Aorta (tissue), 5 donors: ENCODE measurements at regions not wholly inside any gene's neighbourhood (a gene's known extent, or its start where the extent isn't known, plus 50 kb on each side); places are given as distances from the start of the nearest gene placed in this dataset.
"Not testable (repeated sequence)": the region's sequence is repeated elsewhere in the genome, so short reads cannot be mapped to it uniquely, and the experiment has no call there.

Experiments
- ATAC-seq: fragments of 200-7000 bp; cut with Tn5 transposase; one replicate; pipeline ENCODE4 v1.9.1; 2022; ENCODE audit warnings: moderate library complexity; ENCODE audit not compliant: low FRiP score
- DNase-seq, 2 donors: peaks; one replicate each; pipeline ENCODE4 v3.0.0-alpha.2; 2020
- H3K27ac ChIP-seq, 2 donors: one replicate each; pipeline ENCODE4 v1.5.1; 2013; ENCODE audit warnings: low read length in 2 of 2, mild to moderate bottlenecking in 2 of 2, moderate library complexity in 2 of 2, control low read depth in 1 of 2, inconsistent platforms in 1 of 2, low read depth in 1 of 2
- H3K27me3 ChIP-seq, 2 donors: one replicate each; pipeline ENCODE4 v1.6.1; 2013; ENCODE audit warnings: control low read depth in 1 of 2, low read length in 1 of 2, mild to moderate bottlenecking in 1 of 2, moderate library complexity in 1 of 2; ENCODE audit not compliant: insufficient read depth in 2 of 2, control insufficient read depth in 1 of 2
- H3K36me3 ChIP-seq, 2 donors: one replicate each; pipeline ENCODE4 v1.6.1; 2013; ENCODE audit warnings: control low read depth in 1 of 2, low read length in 1 of 2, mild to moderate bottlenecking in 1 of 2; ENCODE audit not compliant: insufficient read depth in 2 of 2, control insufficient read depth in 1 of 2
- H3K4me1 ChIP-seq, 2 donors: one replicate each; pipeline ENCODE4 v1.6.1; 2013; ENCODE audit warnings: low read length in 2 of 2, control low read depth in 1 of 2, mild to moderate bottlenecking in 1 of 2, moderate library complexity in 1 of 2; ENCODE audit not compliant: insufficient read depth in 2 of 2, control insufficient read depth in 1 of 2
- H3K4me3 ChIP-seq, 2 donors: one replicate each; pipeline ENCODE4 v1.5.1; 2013; ENCODE audit warnings: low read length in 2 of 2, control low read depth in 1 of 2, mild to moderate bottlenecking in 1 of 2
- H3K9me3 ChIP-seq: one replicate; pipeline ENCODE4 v1.6.1; 2013; ENCODE audit warnings: mild to moderate bottlenecking, low read length; ENCODE audit not compliant: control insufficient read depth
- WGBS, 2 donors: extraction: QIAGEN DNeasy Blood & Tissue Kit; methylation state at CpG; one replicate each; pipeline ENCODE4 v1.1.7; 2013; 5-methylcytosine and 5-hydroxymethylcytosine counted together
- intact Hi-C, 2 donors: fragments of 100-400 bp; cut with DNase I; formaldehyde crosslinking; loops; one replicate each; pipeline versions ENCODE4 v1.14.2 to v1.15.0; 2022
- donor health status: healthy with polysubstance abuse.
- donor health status: Bipolar disorder and iron deficiency.
- donor health status: DM: no; HTN: no; CAD: no.
- donor health status: DM: no; HTN: no; CAD: no.
- donor health status: DM: yes; HTN: yes; CAD: no.

DNA sequence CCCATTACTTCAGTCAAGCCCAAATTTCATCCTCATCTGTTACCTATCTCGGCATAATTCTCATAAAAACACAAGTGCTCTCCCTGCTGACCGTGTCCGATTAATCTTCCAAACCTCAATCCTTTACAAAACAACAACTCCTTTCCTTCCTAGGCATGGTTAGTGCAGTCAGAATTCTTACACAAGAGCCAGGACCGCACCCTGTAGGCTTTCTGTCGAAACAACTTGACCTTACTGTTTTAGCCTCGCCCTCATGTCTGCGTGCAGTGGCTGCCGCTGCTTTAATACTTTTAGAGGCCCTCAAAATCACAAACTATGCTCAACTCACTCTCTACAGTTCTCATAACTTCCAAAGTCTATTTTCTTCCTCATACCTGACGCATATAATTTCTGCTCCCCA lies 214.3 kb downstream of the RHOU start:
- H3K4me3 ChIP-seq, H3K36me3 ChIP-seq, H3K4me1 ChIP-seq, DNase-seq, H3K27ac ChIP-seq, H3K9me3 ChIP-seq, intact Hi-C loops, H3K27me3 ChIP-seq, ATAC-seq: not testable (repeated sequence)
- 88 to 94% methylated on average over 8 to 9 of the region's 9 CpGs for WGBS, 2 donors

DNA sequence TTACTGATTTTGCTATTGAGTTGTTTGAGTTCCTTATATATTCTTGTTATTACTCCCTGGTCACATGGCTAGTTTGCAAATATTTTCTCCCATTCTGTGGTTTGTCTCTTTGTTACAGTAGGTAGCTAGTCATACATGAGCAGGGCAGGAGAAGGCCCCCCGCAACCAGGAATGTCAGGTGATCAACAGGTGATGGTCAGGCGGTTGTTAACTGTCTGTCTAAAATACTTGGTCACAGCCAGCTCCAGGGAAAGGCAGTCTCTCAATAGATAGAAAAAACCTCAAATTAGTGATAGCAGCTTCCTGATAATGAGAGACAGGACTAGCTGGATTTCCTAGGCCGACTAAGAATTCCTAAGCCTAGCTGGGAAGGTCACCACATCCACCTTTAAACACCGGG lies 217.9 kb downstream of the RHOU start:
- intact Hi-C loops, result no loop called here
- H3K36me3 ChIP-seq, result no peaks in the 10 kb centered on the region

DNA sequence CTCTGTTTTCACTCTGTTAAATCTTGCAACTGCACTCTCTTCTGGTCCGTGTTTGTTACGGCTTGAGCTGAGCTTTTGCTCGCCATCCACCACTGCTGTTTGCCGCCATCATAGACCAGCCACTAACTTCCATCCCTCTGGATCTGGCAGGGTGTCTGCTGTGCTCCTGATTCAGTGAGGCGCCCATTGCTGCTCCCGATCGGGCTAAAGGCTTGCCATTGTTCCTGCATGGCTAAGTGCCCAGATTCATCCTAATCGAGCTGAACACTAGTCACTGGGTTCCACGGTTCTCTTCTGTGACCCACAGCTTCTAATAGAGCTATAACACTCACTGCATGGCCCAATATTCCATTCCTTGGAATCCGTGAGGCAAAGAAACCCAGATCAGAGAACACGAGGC lies 218.5 kb downstream of the RHOU start:
- H3K4me1 ChIP-seq, H3K4me3 ChIP-seq, DNase-seq, H3K27me3 ChIP-seq, H3K9me3 ChIP-seq, intact Hi-C loops, H3K36me3 ChIP-seq, H3K27ac ChIP-seq, ATAC-seq: not testable (repeated sequence)
- 93 to 96% methylated on average over 11 of the region's 11 CpGs for WGBS, 2 donors

More for the DNA sequence above, 217.9 kb downstream of the RHOU start:
- H3K4me1 ChIP-seq, result no peaks in the 10 kb centered on the region
- no peaks in the 10 kb centered on the region for H3K27me3 ChIP-seq
- no peak overlapping the region for H3K4me3 ChIP-seq
- DNase-seq (no peak), ATAC-seq (no peak)
- 93 to 99% methylated on average over 4 of the region's 4 CpGs for WGBS, 2 donors
- H3K9me3 ChIP-seq, result no peaks in the 10 kb centered on the region
- no peak overlapping the region for H3K27ac ChIP-seq

DNA sequence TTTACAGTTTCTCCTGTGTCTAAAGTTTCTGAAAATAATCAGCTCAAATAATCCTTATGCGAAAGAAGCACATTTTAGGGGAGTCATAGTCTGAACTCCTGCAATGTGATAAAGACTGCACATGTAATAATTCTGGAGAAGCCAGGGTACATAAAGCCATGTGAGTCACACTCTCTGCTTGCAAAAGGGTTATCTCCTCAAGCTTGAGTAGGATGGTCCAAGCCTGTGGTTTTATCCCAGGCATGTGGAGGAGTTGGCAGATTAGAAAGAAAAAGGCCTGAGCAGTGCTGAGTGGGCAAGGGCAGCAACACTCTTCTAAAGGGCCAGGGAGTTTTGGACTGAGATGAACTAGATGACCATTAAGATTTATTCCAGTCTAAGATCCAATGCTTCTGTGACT lies 220.4 kb downstream of the RHOU start:
- DNase-seq (no peak), ATAC-seq (no peak)
- WGBS, 2 donors, result 87 to 90% methylated on average over 1 of the region's 1 CpG
- Histone ChIP-seq H3K36me3 (no peaks in the 10 kb centered on the region), H3K27me3 (no peaks in the 10 kb centered on the region), H3K4me3 (no peak overlapping the region), H3K4me1 (no peaks in the 10 kb centered on the region), H3K9me3 (no peaks in the 10 kb centered on the region), H3K27ac (no peak overlapping the region)
- intact Hi-C loops, result no loop called here

DNA sequence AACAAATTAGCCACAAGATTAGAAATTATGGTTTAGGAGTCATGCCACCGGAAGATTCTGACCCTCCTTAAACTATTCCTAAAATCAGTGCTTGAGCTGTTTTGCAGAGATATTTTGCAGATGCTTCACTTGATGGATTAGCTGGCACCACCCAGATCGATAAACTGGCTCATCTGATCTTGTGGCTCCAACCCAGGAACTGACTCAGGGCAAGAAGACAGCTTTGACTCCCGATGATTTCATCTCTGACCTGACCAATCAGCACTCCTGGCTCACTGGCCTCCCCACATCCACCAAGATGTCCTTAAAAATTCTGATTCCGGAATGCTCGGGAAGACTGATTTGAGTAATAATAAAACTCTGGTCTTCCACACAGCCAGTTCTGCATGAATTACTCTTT lies 221.6 kb downstream of the RHOU start:
- H3K4me1 ChIP-seq, result no peaks in the 10 kb centered on the region
- ATAC-seq, result no peak
- no peaks in the 10 kb centered on the region for H3K27me3 ChIP-seq
- no peaks in the 10 kb centered on the region for H3K9me3 ChIP-seq
- intact Hi-C loops, result no loop called here
- H3K4me3 ChIP-seq, result no peak overlapping the region
- no peak overlapping the region for H3K27ac ChIP-seq
- H3K36me3 ChIP-seq, result no peaks in the 10 kb centered on the region
- no peak for DNase-seq
- 94 to 97% methylated on average over 5 of the region's 5 CpGs for WGBS, 2 donors

DNA sequence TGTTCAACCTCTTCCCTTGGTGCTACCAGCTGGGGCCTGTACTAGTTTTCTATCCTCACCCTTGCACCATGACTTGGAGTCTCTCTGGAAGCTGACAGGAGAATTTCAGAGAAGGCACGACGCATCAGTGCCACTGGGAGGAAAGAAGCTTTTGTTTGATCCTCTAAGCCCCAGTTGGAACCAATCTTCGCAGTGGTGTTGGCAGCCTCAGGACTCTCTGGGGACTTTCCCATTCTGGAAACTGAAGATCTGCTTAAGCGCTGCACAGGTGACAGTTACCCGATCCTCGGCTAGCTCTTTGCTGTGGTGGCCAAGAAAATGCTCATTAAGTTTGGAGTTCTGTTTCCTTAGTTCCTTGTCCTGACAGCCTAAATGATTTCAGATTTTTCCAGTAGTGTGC lies 222.3 kb downstream of the RHOU start:
- Histone ChIP-seq H3K36me3 (no peaks in the 10 kb centered on the region), H3K4me1 (no peaks in the 10 kb centered on the region), H3K27me3 (no peaks in the 10 kb centered on the region), H3K9me3 (no peaks in the 10 kb centered on the region), H3K27ac (no peak overlapping the region), H3K4me3 (no peak overlapping the region)
- WGBS, 2 donors, result 93 to 95% methylated on average over 6 of the region's 6 CpGs
- DNase-seq, result no peak
- ATAC-seq, result no peak
- intact Hi-C loops, result no loop called here

DNA sequence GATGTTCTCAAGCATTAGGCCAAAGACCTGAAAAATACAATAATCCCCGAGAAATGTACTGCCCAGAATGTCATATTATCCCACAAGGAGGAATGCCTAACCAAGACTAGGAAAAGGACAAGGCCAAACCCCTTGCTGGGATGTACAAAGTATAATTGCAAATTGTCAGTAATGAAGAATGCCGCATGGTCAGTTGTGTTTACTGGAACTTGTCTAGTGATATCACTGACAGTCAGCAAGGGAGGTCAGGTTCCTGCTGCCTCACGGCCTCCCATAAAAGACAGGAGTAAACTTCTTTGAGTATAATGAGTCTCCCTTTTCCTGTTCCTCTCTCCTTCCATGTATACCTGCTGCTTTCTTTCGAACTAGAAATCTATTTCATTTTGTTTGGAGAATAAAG lies 222.8 kb downstream of the RHOU start:
- Histone ChIP-seq H3K4me1 (no peaks in the 10 kb centered on the region), H3K36me3 (no peaks in the 10 kb centered on the region), H3K4me3 (no peak overlapping the region), H3K9me3 (no peaks in the 10 kb centered on the region), H3K27ac (no peak overlapping the region), H3K27me3 (no peaks in the 10 kb centered on the region)
- intact Hi-C loops, result no loop called here
- WGBS, 2 donors, result 96 to 97% methylated on average over 4 of the region's 4 CpGs
- ATAC-seq (no peak), DNase-seq (no peak)

DNA sequence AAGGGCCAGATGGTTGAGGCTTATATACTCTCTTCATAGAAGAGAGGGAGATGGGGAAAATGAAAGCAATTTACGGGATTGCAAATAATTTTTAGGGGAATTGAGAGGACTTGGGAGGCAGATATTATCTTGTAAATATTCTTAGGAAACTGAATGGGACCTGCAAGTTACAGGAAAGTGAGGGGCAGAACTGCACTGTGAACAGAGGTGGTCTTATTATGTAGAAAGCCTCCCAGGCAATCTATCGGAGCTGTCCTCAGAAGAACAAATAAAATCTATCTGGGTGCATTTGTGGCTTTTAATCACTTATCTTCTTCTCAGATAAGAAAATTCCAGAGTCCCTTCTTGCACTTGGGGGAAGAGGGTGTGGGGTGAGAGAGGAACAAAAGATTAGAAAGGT lies 223.5 kb downstream of the RHOU start:
- Histone ChIP-seq H3K9me3 (no peaks in the 10 kb centered on the region), H3K27me3 (no peaks in the 10 kb centered on the region), H3K27ac (no peak overlapping the region), H3K4me3 (no peak overlapping the region), H3K36me3 (no peaks in the 10 kb centered on the region), H3K4me1 (peaks cover 0 to 2% of the 10 kb centered on the region in 2 donors)
- intact Hi-C loops, result no loop called here
- DNase-seq (no peak), ATAC-seq (no peak)
- 92 to 95% methylated on average over 2 of the region's 2 CpGs for WGBS, 2 donors

DNA sequence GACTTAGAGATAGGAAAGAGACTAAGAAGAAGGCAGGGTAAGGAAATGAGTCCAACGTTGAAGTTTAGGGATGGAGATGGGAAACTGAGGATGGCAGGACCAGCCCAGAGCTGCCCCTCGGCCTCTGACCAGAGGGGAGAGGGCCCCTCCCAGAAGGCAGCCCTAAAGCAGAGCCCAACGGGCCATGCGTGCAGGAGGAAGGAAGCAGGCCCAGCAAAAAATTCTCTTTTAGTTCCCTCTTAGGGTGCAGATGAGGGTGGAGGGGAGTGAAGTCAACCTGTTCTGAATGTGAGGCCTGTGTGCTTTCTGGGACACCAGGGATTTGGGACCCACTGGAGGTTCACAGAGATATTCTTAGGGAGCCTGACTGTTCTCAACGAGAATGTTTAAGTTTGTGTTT lies 225.4 kb downstream of the RHOU start:
- Histone ChIP-seq H3K27ac (no peak overlapping the region), H3K36me3 (no peaks in the 10 kb centered on the region), H3K9me3 (no peaks in the 10 kb centered on the region), H3K4me1 (peaks cover 0 to 4% of the 10 kb centered on the region in 2 donors), H3K4me3 (no peak overlapping the region), H3K27me3 (no peaks in the 10 kb centered on the region)
- ATAC-seq (no peak), DNase-seq (no peak)
- 75 to 78% methylated on average over 5 of the region's 5 CpGs for WGBS, 2 donors
- intact Hi-C loops, result no loop called here
